AG10803 (cell line): ENCODE measurements at regions not wholly inside any gene's neighbourhood (a gene's known extent, or its start where the extent isn't known, plus 50 kb on each side); places are given as distances from the start of the nearest gene placed in this dataset.

ENCODE experiments used
- DNase-seq: peaks from one replicate; pipeline ENCODE4 v3.0.0; 2010; ENCODE audit warnings: low read depth
- H3K4me3 ChIP-seq: 2 replicates; pipeline ENCODE4 v1.5.1; 2011; ENCODE audit warnings: mild to moderate bottlenecking, low read length, control low read depth
- CTCF ChIP-seq: conservative IDR thresholded peaks from 2 replicates; pipeline ENCODE4 v1.5.1; 2011; ENCODE audit warnings: mild to moderate bottlenecking, low read length, control low read depth, inconsistent platforms

- TF ChIP-seq CTCF, result no peak
- DNase-seq, result peak; percentile 56
- no peak overlapping the region for H3K4me3 ChIP-seq
These were observed 160.2 kb upstream of the SGK1 start for GRCh38 chr6:134477991-134478635.

- TF ChIP-seq CTCF, result no peak
- no peak overlapping the region for H3K4me3 ChIP-seq
- no peak for DNase-seq
These were observed 157.0 kb upstream of the SGK1 start for GRCh38 chr6:134474955-134475354.

GRCh38 chr6:134472661-134473060 is 154.7 kb upstream of the SGK1 start:
- no peak overlapping the region for H3K4me3 ChIP-seq
- TF ChIP-seq CTCF, result no peak

DNA sequence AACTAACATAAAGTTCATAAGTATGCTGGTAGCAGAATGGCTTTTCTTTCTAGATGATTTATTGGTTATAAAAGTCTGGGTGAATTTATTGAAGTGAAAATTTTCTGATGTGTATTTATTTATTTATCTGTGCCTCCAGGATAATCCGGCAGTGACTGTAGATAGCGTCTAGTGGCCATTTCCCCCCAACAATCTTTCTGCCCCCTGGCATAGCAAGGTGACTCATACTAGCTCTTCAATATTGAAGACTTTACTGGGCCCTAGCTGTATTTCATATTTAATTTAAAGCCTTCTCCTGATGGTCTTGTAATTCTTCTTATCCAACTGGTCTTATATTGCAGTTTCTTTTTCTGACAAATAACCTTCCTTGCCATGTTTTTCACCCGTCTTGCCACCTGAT is 154.1 kb upstream of the SGK1 start:
- no peak overlapping the region for H3K4me3 ChIP-seq
- TF ChIP-seq CTCF, result no peak
- DNase-seq, result no peak

More at GRCh38 chr6:134472661-134473060, 154.7 kb upstream of the SGK1 start:
- peak; percentile 19 for DNase-seq

GRCh38 chr6:134470457-134470975 is 152.6 kb upstream of the SGK1 start:
- DNase-seq, result no peak
- H3K4me3 ChIP-seq, result no peak overlapping the region
- no peak for TF ChIP-seq CTCF

DNA sequence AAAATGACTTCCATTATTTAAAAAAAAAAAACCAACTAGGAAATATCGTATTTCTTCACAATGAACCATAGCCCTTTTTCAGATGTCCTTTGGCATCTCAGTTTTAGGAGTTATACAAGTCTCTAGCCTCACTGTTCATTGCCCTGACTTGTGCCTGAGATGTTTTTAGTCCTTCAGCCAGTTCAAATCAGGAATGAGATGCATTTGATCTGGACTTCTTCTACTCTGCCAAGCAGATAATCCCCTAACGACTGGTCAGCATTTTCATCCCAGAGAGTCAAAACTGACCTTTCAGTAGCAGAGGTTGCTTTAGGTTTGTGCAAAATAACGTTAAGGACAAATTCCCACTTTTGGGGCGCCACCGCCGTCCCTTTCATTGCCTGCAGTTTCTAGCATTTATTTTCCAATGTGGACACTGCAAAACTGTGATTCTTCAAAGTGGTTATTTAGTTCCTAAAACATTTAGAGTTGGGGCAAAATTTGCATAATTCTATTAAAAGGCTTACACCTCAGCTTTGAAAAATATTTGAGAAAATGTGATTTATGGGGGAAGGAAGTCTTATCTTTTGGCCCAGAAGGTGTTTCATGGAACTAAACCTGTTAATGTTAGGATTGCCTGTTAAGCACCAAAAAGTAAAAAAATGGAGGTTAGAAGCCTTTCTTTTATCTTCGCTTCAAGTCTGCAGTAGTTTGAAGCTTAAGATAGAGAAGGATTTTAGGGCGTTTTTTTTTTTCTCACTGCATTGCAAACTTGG is 152.0 kb upstream of the SGK1 start:
- no peak for DNase-seq
- H3K4me3 ChIP-seq, result no peak overlapping the region
- TF ChIP-seq CTCF, result no peak

DNA sequence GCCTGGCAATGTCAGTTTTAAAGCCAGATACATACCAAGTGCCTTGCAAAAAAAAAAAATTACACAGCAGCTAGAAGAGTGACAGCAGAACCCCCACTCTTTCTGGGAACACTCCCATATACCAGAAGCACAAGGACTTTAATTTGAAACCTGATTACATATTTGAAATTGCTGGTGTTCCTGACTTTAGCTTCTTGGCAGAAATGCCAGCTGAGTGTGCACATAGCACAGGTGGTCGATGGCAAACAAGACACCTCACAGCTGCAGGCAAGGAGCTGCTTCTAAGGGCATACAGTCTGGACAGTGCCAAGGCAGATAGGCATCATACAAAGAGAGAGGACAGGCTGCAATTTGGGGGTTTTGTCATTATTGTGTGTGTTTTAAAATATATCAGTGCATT is 150.7 kb upstream of the SGK1 start:
- H3K4me3 ChIP-seq, result no peak overlapping the region
- no peak for DNase-seq
- TF ChIP-seq CTCF, result no peak
